PFSK-1 (cell line): ENCODE measurements at regions not wholly inside any gene's neighbourhood (a gene's known extent, or its start where the extent isn't known, plus 50 kb on each side); places are given as distances from the start of the nearest gene placed in this dataset.

Experiments used
- FOXP2 ChIP-seq: optimal IDR thresholded peaks from 2 replicates; pipeline ENCODE3; 2011; ENCODE audit warnings: borderline replicate concordance, control low read depth, inconsistent platforms; ENCODE audit not compliant: insufficient read depth; ENCODE audit errors: extremely low read length, extremely low read depth
- POLR2AphosphoS5 ChIP-seq: IDR thresholded peaks from 2 replicates; pipeline ENCODE4 v1.6.1; 2012; ENCODE audit warnings: low read depth, mild to moderate bottlenecking, control low read depth, low read length, moderate library complexity
- REST ChIP-seq, 2 experiments: IDR thresholded peaks; 2 replicates each; pipeline versions ENCODE4 v1.6.1 to v1.8.0; 2011 to 2012; ENCODE audit warnings: low read depth in 2 of 2, low read length in 2 of 2, control low read depth in 1 of 2, inconsistent platforms in 1 of 2, mild to moderate bottlenecking in 1 of 2, moderate library complexity in 1 of 2; ENCODE audit not compliant: insufficient read depth in 1 of 2
- SIN3A ChIP-seq: IDR thresholded peaks from 2 replicates; pipeline ENCODE4 v1.6.1; 2012; ENCODE audit warnings: mild to moderate bottlenecking, low read length, moderate library complexity, borderline replicate concordance; ENCODE audit not compliant: insufficient read depth
- TAF1 ChIP-seq: IDR thresholded peaks from 2 replicates; pipeline ENCODE4 v1.6.1; 2012; ENCODE audit warnings: low read length, control low read depth, borderline replicate concordance; ENCODE audit not compliant: insufficient read depth

- TF ChIP-seq REST (IDR thresholded peaks at IDR 0.05; ENCODE audit: insufficient read depth in 1 of 2, low read depth in 2 of 2, low read length in 2 of 2) (no peak), SIN3A (no peak), POLR2AphosphoS5 (no peak), TAF1 (no peak), FOXP2 (no peak)
Observed at GRCh38 chr17:13996748-13997147, 72.6 kb upstream of the COX10 start.
